HEK293 (cell line): ENCODE measurements at regions not wholly inside any gene's neighbourhood (a gene's known extent, or its start where the extent isn't known, plus 50 kb on each side); places are given as distances from the start of the nearest gene placed in this dataset.
"Not testable (repeated sequence)": the region's sequence is repeated elsewhere in the genome, so short reads cannot be mapped to it uniquely, and the experiment has no call there.

Source experiments
- CTCF ChIA-PET: fragments of 350-600 bp; formaldehyde crosslinking; extraction: SDS; loops from one replicate; lab custom pipeline; 2021; ENCODE audit warnings: antibody characterized with exemption; lab: Yijun Ruan, JAX
- POLR2A ChIA-PET: fragments of 300-600 bp; formaldehyde crosslinking; extraction: SDS; loops from one replicate; lab custom pipeline; 2020; ENCODE audit warnings: antibody characterized with exemption, inconsistent platforms; lab: Yijun Ruan, JAX
- H3K27ac ChIP-seq: fragments of 200-500 bp; sonication (Bioruptor generic); 2 replicates; pipeline ENCODE4 v1.5.1; 2014; ENCODE audit warnings: low read depth, low read length, control low read depth, inconsistent platforms; ENCODE audit errors: extremely low read depth
- H3K36me3 ChIP-seq, 2 experiments: fragments of 200-500 bp in 1 of 2; sonication (Bioruptor generic) in 1 of 2; 1 replicate in 1 of 2; 2 replicates in 1 of 2; pipeline ENCODE4 v1.5.1; 2014 to 2017; ENCODE audit warnings: inconsistent platforms in 2 of 2, low read length in 2 of 2; ENCODE audit not compliant: control insufficient read depth in 2 of 2, insufficient read depth in 1 of 2
- H3K4me1 ChIP-seq: fragments of 200-500 bp; sonication (Bioruptor generic); 2 replicates; pipeline ENCODE4 v1.5.1; 2014; ENCODE audit warnings: mild to moderate bottlenecking, low read length, inconsistent platforms; ENCODE audit not compliant: control insufficient read depth, insufficient read depth
- H3K4me3 ChIP-seq: 2 replicates; pipeline ENCODE4 v1.5.1; 2011; ENCODE audit warnings: low read depth, mild to moderate bottlenecking, control low read depth, low read length, moderate library complexity
- H3K9me3 ChIP-seq: fragments of 200-500 bp; sonication (Bioruptor generic); 2 replicates; pipeline ENCODE4 v1.5.1; 2014; ENCODE audit warnings: low read depth, low read length, inconsistent platforms; ENCODE audit not compliant: control insufficient read depth, insufficient read depth
- MYNN ChIP-seq: fragments of 450-650 bp; formaldehyde crosslinking; IDR thresholded peaks from 2 replicates; pipeline ENCODE4 v1.5.1; 2016; ENCODE audit warnings: missing biosample characterization, missing genetic modification characterization, borderline replicate concordance
- PRDM1 ChIP-seq: fragments of 450-650 bp; formaldehyde crosslinking; IDR thresholded peaks from 2 replicates; pipeline ENCODE4; 2016; ENCODE audit warnings: missing biosample characterization, missing genetic modification characterization
- ZBTB1 ChIP-seq: fragments of 450-650 bp; formaldehyde crosslinking; IDR thresholded peaks from 2 replicates; pipeline ENCODE4 v1.5.1; 2016; ENCODE audit warnings: missing biosample characterization, missing genetic modification characterization
- ZNF169 ChIP-seq: fragments of 450-650 bp; formaldehyde crosslinking; IDR thresholded peaks from 2 replicates; pipeline ENCODE4 v1.5.1; 2016; ENCODE audit warnings: missing biosample characterization, missing genetic modification characterization
- ZNF223 ChIP-seq: fragments of 450-650 bp; formaldehyde crosslinking; IDR thresholded peaks from 2 replicates; pipeline ENCODE4 v1.5.1; 2016; ENCODE audit warnings: missing biosample characterization, missing genetic modification characterization
- ZNF23 ChIP-seq: fragments of 450-650 bp; formaldehyde crosslinking; IDR thresholded peaks from 2 replicates; pipeline ENCODE4 v1.5.1; 2016; ENCODE audit warnings: missing biosample characterization, missing genetic modification characterization, borderline replicate concordance
- ZNF335 ChIP-seq: fragments of 450-650 bp; formaldehyde crosslinking; conservative IDR thresholded peaks from 2 replicates; pipeline ENCODE4 v1.5.1; 2016; ENCODE audit warnings: missing biosample characterization, missing genetic modification characterization
- ZNF366 ChIP-seq: fragments of 450-650 bp; formaldehyde crosslinking; conservative IDR thresholded peaks from 2 replicates; pipeline ENCODE4 v1.5.1; 2016; ENCODE audit warnings: missing biosample characterization, missing genetic modification characterization
- ZNF394 ChIP-seq: fragments of 450-650 bp; formaldehyde crosslinking; IDR thresholded peaks from 2 replicates; pipeline ENCODE4 v1.5.1; 2016; ENCODE audit warnings: missing biosample characterization, missing genetic modification characterization, mild to moderate bottlenecking, moderate library complexity, borderline replicate concordance
- ZNF521 ChIP-seq: fragments of 450-650 bp; formaldehyde crosslinking; IDR thresholded peaks from 2 replicates; pipeline ENCODE4 v1.5.1; 2017; ENCODE audit warnings: missing biosample characterization, mild to moderate bottlenecking, missing genetic modification characterization
- ZNF561 ChIP-seq: fragments of 450-650 bp; IDR thresholded peaks from 2 replicates; pipeline ENCODE4 v1.5.1; 2018; ENCODE audit warnings: missing biosample characterization, missing genetic modification characterization, borderline replicate concordance
- ZNF623 ChIP-seq: fragments of 450-650 bp; formaldehyde crosslinking; IDR thresholded peaks from 2 replicates; pipeline ENCODE4 v1.5.1; 2016; ENCODE audit warnings: missing biosample characterization, missing genetic modification characterization
- ZNF629 ChIP-seq: fragments of 450-650 bp; formaldehyde crosslinking; IDR thresholded peaks from 2 replicates; pipeline ENCODE4 v1.5.1; 2017; ENCODE audit warnings: missing biosample characterization, missing genetic modification characterization
- ZNF707 ChIP-seq: fragments of 450-650 bp; formaldehyde crosslinking; IDR thresholded peaks from 2 replicates; pipeline ENCODE4 v1.5.1; 2016; ENCODE audit warnings: missing biosample characterization, missing genetic modification characterization
- TF ChIP-seq, protein P1 (sequence below): fragments of 450-650 bp; formaldehyde crosslinking; IDR thresholded peaks from 2 replicates; pipeline ENCODE4 v1.5.1; 2016; ENCODE audit warnings: missing biosample characterization, missing genetic modification characterization
- TF ChIP-seq, protein P2 (sequence below): fragments of 450-650 bp; IDR thresholded peaks from 2 replicates; pipeline ENCODE4 v1.5.1; 2018; ENCODE audit warnings: missing biosample characterization, mild to moderate bottlenecking, missing genetic modification characterization
- TF ChIP-seq, protein P3 (sequence below): fragments of 450-650 bp; formaldehyde crosslinking; IDR thresholded peaks from 2 replicates; pipeline ENCODE4 v1.5.1; 2016; ENCODE audit warnings: missing biosample characterization, missing genetic modification characterization
- TF ChIP-seq, protein P4 (sequence below): fragments of 450-650 bp; formaldehyde crosslinking; IDR thresholded peaks from 2 replicates; pipeline ENCODE4 v1.5.1; 2016; ENCODE audit warnings: missing biosample characterization, missing genetic modification characterization

DNA sequence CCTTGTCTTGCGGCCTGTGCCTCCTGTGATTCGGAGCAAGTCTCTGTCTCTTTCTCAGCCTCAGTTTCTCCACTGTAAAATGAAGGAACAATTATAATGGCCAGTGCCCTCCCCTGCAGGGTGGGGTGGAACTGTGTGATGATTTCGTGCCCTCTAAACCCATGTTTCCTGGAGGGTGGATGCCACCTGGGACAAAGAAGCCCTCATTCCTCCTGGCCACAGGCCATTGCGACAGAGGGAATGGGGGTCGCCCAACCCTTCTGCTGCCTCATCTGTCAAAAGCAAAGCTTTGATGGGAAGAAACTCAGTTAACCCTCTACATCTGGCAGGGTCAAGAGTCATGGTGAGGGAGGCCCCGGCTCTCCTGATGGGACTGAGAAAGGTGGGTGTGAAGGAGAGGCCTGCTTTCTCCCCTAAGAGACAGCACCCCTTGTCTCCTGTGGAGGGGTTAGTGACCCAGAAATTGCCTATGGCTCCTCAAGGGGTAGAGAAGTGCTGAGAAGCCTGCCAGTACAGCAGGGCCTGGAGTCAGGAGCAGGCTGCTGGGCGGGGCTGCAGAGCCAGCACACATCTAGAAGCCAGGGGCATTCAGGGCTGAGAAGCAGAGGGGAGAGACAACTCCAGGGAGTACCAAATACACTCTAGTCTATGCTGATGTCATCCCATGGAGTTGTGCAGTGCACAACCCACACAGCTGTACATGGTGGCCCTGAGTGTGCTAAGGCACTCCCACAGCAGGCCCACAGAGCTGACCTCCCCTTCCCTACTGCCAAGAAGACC is 61.0 kb downstream of the PLXNA1 start:
- H3K36me3 ChIP-seq = no peaks in the 10 kb centered on the region
- no peaks in the 10 kb centered on the region for H3K9me3 ChIP-seq
- TF ChIP-seq ZNF561 (tag by site-specific recombination) (no peak), ZNF521 (tag by site-specific recombination) (no peak), ZNF335 (tag by site-specific recombination) (no peak), ZNF394 (no peak), MYNN (no peak), ZNF623 (tag by site-specific recombination) (no peak), ZBTB1 (tag by site-specific recombination) (no peak), ZNF707 (no peak)
- TF ChIP-seq, protein P1, sequence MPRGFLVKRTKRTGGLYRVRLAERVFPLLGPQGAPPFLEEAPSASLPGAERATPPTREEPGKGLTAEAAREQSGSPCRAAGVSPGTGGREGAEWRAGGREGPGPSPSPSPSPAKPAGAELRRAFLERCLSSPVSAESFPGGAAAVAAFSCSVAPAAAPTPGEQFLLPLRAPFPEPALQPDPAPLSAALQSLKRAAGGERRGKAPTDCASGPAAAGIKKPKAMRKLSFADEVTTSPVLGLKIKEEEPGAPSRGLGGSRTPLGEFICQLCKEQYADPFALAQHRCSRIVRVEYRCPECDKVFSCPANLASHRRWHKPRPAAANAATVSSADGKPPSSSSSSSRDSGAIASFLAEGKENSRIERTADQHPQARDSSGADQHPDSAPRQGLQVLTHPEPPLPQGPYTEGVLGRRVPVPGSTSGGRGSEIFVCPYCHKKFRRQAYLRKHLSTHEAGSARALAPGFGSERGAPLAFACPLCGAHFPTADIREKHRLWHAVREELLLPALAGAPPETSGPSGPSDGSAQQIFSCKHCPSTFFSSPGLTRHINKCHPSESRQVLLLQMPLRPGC (tag by site-specific recombination) = no peak
- TF ChIP-seq, protein P2, sequence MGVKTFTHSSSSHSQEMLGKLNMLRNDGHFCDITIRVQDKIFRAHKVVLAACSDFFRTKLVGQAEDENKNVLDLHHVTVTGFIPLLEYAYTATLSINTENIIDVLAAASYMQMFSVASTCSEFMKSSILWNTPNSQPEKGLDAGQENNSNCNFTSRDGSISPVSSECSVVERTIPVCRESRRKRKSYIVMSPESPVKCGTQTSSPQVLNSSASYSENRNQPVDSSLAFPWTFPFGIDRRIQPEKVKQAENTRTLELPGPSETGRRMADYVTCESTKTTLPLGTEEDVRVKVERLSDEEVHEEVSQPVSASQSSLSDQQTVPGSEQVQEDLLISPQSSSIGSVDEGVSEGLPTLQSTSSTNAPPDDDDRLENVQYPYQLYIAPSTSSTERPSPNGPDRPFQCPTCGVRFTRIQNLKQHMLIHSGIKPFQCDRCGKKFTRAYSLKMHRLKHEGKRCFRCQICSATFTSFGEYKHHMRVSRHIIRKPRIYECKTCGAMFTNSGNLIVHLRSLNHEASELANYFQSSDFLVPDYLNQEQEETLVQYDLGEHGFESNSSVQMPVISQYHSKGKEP = no peak
- TF ChIP-seq, protein P3, sequence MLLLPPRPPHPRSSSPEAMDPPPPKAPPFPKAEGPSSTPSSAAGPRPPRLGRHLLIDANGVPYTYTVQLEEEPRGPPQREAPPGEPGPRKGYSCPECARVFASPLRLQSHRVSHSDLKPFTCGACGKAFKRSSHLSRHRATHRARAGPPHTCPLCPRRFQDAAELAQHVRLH (tag by site-specific recombination) = no peak
- H3K4me1 ChIP-seq = no peaks in the 10 kb centered on the region
- no peak overlapping the region for H3K4me3 ChIP-seq
- H3K27ac ChIP-seq = no peak overlapping the region
- POLR2A ChIA-PET = no interaction called here
- CTCF ChIA-PET = interaction anchor here (0.5 kb wide), 1 partner anchor 32 kb away, joined by 4 read pairs; no protein-coding TSS in a partner anchor

DNA sequence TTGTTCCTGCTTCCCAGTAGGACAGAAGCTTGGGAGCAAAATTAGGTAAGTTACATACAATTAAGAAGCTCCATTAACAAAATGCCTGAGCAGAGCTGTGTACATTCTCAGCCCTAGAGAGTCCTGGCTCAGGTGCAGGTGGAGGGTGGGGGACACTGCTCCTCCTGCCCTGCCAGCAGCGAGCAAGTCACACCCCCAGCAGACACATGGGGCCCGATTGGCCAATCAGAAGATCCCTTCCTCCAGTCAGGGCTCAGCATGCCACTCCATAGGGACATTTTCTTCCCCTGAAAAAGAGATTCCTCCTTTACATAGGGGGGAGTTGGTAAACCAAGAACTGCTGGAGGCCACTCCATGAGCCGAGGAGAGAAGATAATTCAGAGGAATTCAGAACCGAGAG is 62.1 kb downstream of the PLXNA1 start:
- no peaks in the 10 kb centered on the region for H3K36me3 ChIP-seq
- no peak for TF ChIP-seq ZNF23 (tag by site-specific recombination)
- ChIA-PET CTCF (no interaction called here), POLR2A (interaction anchor here (0.7 kb wide), 1 partner anchor 573 kb away, joined by 4 read pairs; no protein-coding TSS in a partner anchor)
- H3K9me3 ChIP-seq = no peaks in the 10 kb centered on the region
- no peak overlapping the region for H3K27ac ChIP-seq
- no peak overlapping the region for H3K4me3 ChIP-seq
- no peaks in the 10 kb centered on the region for H3K4me1 ChIP-seq

- Histone ChIP-seq H3K4me3 (no peak overlapping the region), H3K27ac (no peak overlapping the region), H3K36me3 (no peaks in the 10 kb centered on the region), H3K4me1 (no peaks in the 10 kb centered on the region), H3K9me3 (no peaks in the 10 kb centered on the region)
- POLR2A ChIA-PET = no interaction called here
- TF ChIP-seq ZNF169 (peak; percentile 77; the same call in 1 of the 2 replicates), PRDM1 (tag by site-specific recombination) (peak; percentile 99), ZNF223 (tag by site-specific recombination) (no peak), ZNF629 (no peak), ZNF366 (tag by site-specific recombination) (peak; percentile 85)
- TF ChIP-seq, protein P4, sequence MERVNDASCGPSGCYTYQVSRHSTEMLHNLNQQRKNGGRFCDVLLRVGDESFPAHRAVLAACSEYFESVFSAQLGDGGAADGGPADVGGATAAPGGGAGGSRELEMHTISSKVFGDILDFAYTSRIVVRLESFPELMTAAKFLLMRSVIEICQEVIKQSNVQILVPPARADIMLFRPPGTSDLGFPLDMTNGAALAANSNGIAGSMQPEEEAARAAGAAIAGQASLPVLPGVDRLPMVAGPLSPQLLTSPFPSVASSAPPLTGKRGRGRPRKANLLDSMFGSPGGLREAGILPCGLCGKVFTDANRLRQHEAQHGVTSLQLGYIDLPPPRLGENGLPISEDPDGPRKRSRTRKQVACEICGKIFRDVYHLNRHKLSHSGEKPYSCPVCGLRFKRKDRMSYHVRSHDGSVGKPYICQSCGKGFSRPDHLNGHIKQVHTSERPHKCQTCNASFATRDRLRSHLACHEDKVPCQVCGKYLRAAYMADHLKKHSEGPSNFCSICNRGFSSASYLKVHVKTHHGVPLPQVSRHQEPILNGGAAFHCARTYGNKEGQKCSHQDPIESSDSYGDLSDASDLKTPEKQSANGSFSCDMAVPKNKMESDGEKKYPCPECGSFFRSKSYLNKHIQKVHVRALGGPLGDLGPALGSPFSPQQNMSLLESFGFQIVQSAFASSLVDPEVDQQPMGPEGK (tag by site-specific recombination) = no peak
- CTCF ChIA-PET = interaction anchor here (0.6 kb wide), 1 partner anchor 529 kb away, joined by 3 read pairs; no protein-coding TSS in a partner anchor
Observed at GRCh38 chr3:127045435-127046045, 62.6 kb downstream of the PLXNA1 start.

DNA sequence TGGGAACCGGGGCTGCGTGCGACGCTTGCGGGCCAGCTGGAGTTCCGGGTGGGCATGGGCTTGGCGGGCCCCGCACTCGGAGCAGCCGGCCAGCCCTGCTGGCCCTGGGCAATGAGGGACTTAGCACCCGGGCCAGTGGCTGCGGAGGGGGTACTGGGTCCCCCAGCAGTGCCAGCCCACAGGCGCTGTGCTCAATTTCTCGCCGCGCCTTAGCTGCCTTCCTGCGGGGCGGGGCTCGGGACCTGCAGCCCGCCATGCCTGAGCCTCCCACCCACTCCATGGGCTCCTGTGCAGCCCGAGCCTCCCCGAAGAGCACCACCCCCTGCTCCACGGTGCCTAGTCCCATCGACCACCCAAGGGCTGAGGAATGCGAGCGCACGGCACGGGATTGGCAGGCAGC is 63.8 kb downstream of the PLXNA1 start:
- POLR2A ChIA-PET, H3K36me3 ChIP-seq, H3K9me3 ChIP-seq, H3K27ac ChIP-seq, H3K4me1 ChIP-seq, CTCF ChIA-PET, H3K4me3 ChIP-seq: not testable (repeated sequence)
